ENCODE measurements at regions not wholly inside any gene's neighbourhood (a gene's known extent, or its start where the extent isn't known, plus 50 kb on each side); places are given as distances from the start of the nearest gene placed in this dataset.

GRCh38 chr2:224242561-224242960 is 159.3 kb downstream of the FAM124B start:
- CTCF ChIA-PET, result interaction anchor here (0.9 kb wide), 1 partner anchor 306 kb away, joined by 3 read pairs; no protein-coding TSS in a partner anchor

GRCh38 chr2:224241812-224242211 is 160.1 kb downstream of the FAM124B start:
- Histone ChIP-seq H3K36me3 (ENCODE audit: control insufficient read depth, insufficient read depth, low read length) (no peaks in the 10 kb centered on the region), H3K27me3 (ENCODE audit: control insufficient read depth, insufficient read depth, low read length) (no peaks in the 10 kb centered on the region), H3K4me3 (ENCODE audit: low read depth, low read length) (no peak overlapping the region)
- POLR2A ChIA-PET, result interaction anchor here (0.6 kb wide), 1 partner anchor 29 kb away, joined by 3 read pairs; no protein-coding TSS in a partner anchor
- TF ChIP-seq CTCF (IDR thresholded peaks at IDR 0.05; ENCODE audit: insufficient read depth, low read depth, low read length), result no peak
- no peak for DNase-seq (ENCODE audit: low read depth)
- CTCF ChIA-PET, result interaction anchor here (0.9 kb wide), 1 partner anchor 307 kb away, joined by 3 read pairs; no protein-coding TSS in a partner anchor

More at GRCh38 chr2:224242561-224242960, 159.3 kb downstream of the FAM124B start:
- Histone ChIP-seq H3K27me3 (ENCODE audit: control insufficient read depth, insufficient read depth, low read length) (no peaks in the 10 kb centered on the region), H3K36me3 (ENCODE audit: control insufficient read depth, insufficient read depth, low read length) (no peaks in the 10 kb centered on the region), H3K4me3 (ENCODE audit: low read depth, low read length) (no peak overlapping the region)
- POLR2A ChIA-PET, result interaction anchor here (0.6 kb wide), 1 partner anchor 29 kb away, joined by 3 read pairs; no protein-coding TSS in a partner anchor
- DNase-seq (ENCODE audit: low read depth), result no peak
- TF ChIP-seq CTCF (IDR thresholded peaks at IDR 0.05; ENCODE audit: insufficient read depth, low read depth, low read length), result no peak

GRCh38 chr2:224241001-224241400 is 160.9 kb downstream of the FAM124B start:
- no peak for DNase-seq (ENCODE audit: low read depth)
- Histone ChIP-seq H3K27me3 (ENCODE audit: control insufficient read depth, insufficient read depth, low read length) (no peaks in the 10 kb centered on the region), H3K36me3 (ENCODE audit: control insufficient read depth, insufficient read depth, low read length) (no peaks in the 10 kb centered on the region), H3K4me3 (ENCODE audit: low read depth, low read length) (no peak overlapping the region)
- POLR2A ChIA-PET, result no interaction called here
- no peak for TF ChIP-seq CTCF (IDR thresholded peaks at IDR 0.05; ENCODE audit: insufficient read depth, low read depth, low read length)
- CTCF ChIA-PET, result no interaction called here

GRCh38 chr2:224223851-224224555 is 177.9 kb downstream of the FAM124B start:
- Histone ChIP-seq H3K36me3 (ENCODE audit: control insufficient read depth, insufficient read depth, low read length) (no peaks in the 10 kb centered on the region), H3K4me3 (ENCODE audit: low read depth, low read length) (no peak overlapping the region), H3K27me3 (ENCODE audit: control insufficient read depth, insufficient read depth, low read length) (no peaks in the 10 kb centered on the region)
- CTCF ChIA-PET, result interaction anchor here (0.7 to 1.6 kb wide), 3 partner anchors 14 to 127 kb away, joined by 3 to 5 read pairs (median 3); no protein-coding TSS in a partner anchor
- TF ChIP-seq CTCF (IDR thresholded peaks at IDR 0.05; ENCODE audit: insufficient read depth, low read depth, low read length), result no peak
- no peak for DNase-seq (ENCODE audit: low read depth)
- POLR2A ChIA-PET, result no interaction called here

GRCh38 chr2:224222974-224223373 is 178.9 kb downstream of the FAM124B start:
- no peak for TF ChIP-seq CTCF (IDR thresholded peaks at IDR 0.05; ENCODE audit: insufficient read depth, low read depth, low read length)
- H3K4me3 ChIP-seq (ENCODE audit: low read depth, low read length), result no peak overlapping the region
- no peak for DNase-seq (ENCODE audit: low read depth)
- no peaks in the 10 kb centered on the region for H3K36me3 ChIP-seq (ENCODE audit: control insufficient read depth, insufficient read depth, low read length)
- POLR2A ChIA-PET, result interaction anchor here (0.6 kb wide), 1 partner anchor 11 kb away, joined by 7 read pairs; no protein-coding TSS in a partner anchor
- CTCF ChIA-PET, result interaction anchor here (0.7 to 1.6 kb wide), 4 partner anchors 13 to 126 kb away, joined by 3 to 5 read pairs (median 3); no protein-coding TSS in a partner anchor
- no peaks in the 10 kb centered on the region for H3K27me3 ChIP-seq (ENCODE audit: control insufficient read depth, insufficient read depth, low read length)
